NCI-H2029 treated with DMSO at 0.1 percent for 48 hours (cell line): ENCODE measurements at regions not wholly inside any gene's neighbourhood (a gene's known extent, or its start where the extent isn't known, plus 50 kb on each side); places are given as distances from the start of the nearest gene placed in this dataset.

ENCODE experiments used
- DNase-seq: peaks from one replicate; lab custom pipeline; 2025; lab: John Stamatoyannopoulos, UW

DNA sequence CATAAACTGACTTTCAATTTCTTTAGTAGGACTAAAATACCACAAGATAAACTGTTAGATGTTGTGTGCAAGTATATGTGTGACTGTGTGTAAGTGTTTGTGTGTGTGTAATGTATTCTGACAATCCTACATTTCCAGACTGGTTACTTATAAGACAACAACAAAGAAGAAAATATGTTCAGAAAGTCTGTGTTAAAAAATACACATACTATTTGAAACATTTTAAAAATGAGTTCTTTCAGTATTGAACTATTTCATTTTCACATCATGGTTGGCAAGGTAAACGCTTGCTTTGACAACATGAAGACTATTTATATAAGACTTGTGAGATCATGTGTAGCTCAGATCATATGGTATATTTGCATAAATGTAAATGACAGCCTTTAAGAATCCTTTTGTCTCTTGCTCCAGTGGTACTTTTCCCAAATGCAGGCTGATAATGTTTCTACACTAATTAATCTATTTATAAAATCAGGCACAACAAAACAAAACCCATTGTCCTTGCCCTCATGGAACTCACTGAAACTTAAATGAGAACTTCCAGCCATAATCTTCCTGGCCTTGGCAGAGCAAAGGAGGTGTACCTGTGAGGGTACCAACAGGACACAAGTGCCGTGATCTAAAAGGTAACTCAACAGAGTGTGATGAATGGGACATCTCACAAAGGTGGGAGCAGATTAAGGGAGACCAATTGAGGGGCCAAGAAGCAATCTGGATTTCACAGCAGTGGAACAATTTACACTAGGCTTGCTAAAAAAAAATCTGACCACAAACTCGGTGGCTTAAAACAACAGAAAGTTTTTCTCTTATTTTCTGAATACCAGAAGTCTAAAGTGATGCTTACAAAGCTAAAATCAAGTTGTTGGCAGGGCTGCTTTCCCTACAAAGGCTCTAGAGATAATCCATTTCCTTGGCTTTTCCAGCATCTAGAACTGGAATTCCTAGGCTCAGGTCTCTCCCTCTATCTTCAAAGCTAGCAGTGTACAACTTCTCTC is 349.0 kb downstream of the TBC1D4 start:
- no peak for DNase-seq

DNA sequence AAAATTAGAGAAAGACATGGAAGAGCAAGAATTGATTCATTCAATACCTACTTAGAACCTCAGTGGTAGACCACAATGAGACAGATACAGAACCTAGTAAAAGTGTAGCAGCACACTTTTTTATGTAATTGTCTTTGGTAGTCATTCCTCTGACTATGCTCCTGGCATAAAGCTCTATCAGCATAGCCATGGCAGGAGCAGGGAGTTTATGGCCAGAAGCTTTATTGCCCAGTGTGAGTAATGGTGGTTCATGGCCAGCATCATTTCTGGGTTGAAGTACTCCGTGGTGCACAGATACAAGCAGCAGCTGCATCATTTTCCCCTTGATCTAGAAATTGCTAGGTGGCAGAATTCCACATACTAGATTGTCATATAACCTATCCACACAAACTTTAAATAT is 352.6 kb downstream of the TBC1D4 start:
- no peak for DNase-seq

DNA sequence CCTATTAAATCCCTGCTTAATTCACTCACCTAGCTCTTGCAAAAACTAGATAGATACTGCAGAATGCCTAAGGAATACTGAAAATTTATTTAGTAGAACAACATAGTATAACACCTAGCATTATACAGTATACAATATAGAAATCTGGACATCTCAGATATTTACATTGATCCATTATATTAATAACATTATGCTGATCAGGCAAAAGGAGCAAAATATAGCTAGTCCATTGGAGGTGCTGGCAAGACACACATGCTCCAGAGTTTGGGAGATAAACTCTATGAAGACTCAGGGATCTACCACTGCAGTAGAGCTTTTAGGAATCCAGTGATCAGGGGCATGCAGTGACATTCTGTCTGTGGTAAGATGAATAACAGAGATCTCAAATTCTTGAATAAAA is 357.6 kb downstream of the TBC1D4 start:
- no peak for DNase-seq

DNA sequence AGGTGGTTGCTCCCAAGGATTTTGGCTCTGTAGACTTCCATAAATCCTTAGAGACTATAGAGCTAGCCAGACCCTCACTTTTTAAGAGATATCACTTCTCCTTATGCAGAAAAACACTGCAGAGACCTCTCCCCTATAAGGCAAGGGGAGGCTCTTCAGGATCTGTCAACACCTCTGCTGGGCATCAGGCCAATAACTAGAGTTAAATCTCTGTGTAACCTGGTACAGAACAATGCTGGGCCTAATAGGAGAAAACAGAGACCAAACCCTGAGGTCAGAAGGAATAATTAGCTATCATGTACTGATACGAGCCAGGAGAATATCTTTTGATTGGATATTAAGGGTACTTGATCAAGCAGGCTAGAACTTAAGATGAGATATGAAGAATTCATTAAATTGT is 358.5 kb downstream of the TBC1D4 start:
- peak; percentile 1 for DNase-seq

DNA sequence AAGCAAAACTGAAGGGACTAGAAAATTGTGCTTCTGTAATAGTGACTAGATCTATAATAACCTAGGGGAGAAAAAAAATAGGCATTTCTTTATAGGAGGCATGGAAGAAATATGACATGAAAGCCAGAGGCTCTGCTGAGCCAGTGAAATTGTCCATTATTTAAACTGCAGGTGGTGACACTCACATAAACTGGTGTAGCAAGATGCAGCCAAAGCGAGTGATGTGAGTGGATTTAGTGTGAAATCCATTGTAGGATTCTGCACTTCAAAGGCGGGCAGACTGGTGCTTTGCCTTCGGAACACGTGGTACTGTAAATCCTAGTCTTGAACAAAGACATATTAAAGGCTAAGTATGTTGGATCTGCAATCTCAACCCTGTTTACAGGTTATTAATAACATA is 361.9 kb downstream of the TBC1D4 start:
- DNase-seq: no peak

DNA sequence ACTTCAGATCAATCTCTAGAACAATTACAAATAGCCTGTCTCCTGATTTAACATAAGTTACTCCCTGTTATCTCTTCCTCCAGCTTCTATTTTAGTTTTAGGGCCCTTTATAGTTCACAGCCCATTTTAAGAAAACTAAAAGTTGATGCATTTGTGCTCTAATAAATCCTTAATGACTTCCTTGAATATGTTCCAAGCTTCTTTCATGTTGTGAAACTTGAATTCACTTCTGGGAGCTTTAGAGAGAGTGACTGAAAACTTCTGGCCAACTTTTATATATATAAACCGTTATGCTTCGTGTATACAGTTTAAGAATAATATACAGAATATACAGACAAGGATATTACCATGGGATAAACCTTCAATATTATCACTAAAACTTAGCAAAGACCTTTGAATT is 366.8 kb downstream of the TBC1D4 start:
- DNase-seq: no peak

DNA sequence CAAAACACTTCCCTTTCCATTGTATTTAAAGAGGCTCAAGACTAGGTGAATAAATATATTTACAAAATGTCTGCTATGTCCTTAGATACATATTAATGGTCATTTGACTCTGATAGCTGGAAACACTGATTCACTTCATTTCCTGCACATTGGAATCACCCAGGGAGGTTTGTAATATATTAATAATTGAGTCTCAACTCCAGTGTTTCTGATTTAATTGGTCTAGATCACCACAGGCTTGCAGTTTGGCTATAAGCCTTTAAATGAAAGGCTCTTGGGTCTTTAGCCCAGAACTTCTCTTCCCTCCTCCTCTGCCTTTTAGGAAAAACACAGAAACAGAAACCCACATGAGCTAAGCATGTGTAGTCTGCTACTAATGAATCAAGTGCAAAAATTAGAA is 378.0 kb downstream of the TBC1D4 start:
- no peak for DNase-seq

DNA sequence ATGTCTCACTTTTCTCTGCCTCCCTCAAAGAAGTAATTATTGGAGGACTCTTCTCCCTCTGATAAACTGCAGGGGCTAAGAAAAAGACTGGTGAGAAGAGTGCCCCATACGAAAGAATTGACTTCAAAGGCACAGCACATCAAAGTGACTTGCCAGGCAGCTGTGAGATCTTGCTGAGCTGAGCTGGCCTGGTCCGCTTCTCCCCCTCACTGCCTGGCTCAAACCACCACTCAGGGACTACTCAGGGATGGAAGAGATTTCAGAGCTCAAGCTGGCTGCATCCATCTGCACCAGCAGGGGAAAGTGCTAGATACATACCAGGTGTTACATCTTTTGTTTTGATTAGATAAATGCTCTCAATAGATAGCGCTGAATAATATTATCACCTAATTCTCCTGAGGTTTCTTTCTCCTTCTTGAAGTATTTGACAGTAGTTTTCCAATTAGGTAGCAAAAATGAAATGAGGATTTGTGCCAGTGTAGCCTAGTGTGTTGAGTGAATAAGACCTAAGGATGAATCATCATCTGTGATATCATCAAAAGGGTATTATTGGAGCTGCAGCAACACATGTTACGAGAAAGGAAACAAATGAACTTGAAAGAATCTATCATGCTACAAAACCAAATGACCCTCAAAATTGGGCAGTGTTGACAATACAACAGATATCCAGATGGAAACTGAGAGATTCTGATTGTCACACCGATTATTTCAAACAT is 379.8 kb downstream of the TBC1D4 start:
- DNase-seq: no peak

DNA sequence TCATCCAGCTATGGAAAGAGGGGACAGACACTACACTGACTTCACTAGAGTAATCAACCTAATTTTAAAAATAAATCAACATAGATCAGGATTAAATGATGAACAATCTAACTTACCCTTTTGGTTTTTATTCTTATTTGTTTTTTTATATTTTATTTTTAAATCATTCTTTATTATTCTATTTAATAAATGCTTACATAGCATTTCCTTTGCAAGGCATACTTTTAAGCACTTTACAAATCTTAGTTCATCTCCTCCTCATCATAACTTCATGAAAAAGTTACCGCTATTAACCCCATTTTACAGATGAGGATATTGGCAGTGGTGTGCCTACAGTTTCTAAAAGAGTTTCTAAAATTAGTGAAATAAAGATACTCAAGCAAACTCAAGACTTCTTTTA is 380.6 kb downstream of the TBC1D4 start:
- DNase-seq: no peak

DNA sequence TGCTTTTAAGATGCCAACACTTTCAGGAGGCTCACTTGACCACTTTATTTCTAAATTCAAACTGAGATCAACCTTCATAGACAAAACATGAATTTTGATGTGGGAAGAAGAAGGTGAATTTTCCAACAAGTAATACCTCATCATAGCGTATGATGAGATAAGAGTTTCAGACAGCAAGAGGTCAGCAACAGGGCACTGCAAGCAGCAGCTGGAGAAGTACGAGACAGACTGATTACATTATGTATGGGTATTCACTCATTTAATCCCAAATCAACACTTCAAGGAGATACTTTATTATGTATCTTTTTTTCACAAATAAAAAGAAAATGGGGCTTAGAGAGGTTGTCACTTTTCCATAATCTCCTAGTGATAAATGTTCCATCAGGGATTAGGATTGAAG is 389.8 kb downstream of the TBC1D4 start:
- no peak for DNase-seq

DNA sequence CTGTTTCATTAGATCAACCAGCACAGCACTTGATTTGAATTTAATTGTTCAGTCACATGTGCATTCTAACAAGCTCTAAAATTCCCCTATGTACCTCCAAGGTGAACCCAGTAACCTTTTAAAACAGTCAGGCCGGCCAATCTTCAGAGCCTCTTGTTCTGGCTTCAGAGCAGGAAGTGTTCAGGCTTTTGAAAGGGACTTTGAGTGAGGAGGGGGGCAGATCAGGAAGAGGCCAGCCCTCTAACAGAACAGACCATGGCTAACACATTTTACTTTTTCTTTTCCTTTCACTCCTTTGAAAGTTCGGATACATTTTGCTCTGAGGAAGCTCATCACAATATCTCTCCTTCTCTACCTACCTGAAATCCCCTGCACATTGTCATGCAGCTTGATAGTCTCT is 390.3 kb downstream of the TBC1D4 start:
- no peak for DNase-seq

DNA sequence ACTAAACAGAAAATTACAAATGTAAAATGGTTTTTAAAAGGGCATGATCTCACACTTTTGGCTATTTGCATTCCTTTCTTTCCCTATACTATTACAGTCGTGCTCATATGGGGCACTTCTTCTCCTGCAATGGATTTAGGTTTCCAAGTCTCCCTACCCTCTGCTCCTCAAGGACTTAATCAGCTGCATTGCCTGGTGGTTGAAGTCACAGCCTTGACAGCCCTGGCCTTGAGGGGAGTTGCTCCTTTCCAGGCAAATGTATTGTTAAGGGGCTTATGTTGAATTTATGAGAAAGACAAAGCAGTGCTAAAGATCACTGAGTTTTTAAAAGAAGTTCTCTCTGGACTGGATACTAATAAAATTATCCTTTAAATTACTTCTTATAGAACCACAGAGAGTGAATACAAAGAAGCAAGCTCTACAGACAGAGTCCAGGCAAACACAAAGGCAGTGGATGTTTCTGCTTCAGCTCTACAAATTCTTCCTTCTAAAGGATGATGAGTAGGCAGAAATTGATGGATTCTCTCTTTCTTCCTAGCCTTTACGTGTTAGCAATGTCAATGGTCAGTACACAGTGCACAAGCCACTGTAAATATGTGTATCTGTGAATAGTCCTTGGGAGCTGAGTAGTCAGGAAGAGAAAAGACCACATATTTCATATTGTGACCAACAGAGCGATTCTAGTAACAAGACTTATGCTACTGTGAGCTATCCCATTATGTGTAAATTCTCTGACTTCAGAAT is 390.9 kb downstream of the TBC1D4 start:
- DNase-seq: no peak

DNA sequence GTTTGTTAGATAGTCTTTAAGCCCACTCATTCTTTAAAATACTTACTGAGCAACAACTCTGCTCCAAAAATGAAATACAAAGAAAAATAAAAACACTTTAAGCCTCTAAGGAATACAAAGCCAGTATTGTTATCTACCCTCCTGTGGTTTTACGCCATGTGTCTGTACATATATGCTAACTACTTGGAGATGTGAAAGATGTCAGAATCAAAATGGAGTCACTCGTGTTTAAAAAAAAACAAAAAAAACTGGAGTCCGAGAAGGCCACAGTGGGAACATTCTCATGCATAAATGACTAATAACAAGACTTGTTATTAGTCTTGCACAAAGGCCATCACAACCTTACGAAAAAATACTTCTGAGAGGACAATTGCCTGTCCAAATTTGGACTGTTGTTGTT is 393.1 kb downstream of the TBC1D4 start:
- DNase-seq: no peak

DNA sequence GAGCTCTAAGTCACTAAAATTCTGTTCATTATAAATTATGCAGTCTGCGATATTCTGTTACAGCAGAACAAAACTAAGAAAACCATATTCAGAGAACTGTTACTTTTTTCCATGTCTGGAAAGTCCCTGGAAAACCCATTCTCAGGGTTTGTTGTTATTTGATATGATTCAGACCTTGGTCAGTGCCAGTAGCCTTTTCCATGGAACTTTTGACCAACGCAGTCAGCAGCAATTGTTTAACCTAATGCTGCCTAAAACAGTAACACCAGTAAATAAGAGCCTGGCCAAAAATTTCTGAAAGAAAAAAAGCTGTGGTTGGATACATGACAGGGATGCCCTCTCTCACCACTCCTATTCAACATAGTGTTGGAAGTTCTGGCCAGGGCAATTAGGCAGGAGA is 402.7 kb downstream of the TBC1D4 start:
- DNase-seq: no peak

DNA sequence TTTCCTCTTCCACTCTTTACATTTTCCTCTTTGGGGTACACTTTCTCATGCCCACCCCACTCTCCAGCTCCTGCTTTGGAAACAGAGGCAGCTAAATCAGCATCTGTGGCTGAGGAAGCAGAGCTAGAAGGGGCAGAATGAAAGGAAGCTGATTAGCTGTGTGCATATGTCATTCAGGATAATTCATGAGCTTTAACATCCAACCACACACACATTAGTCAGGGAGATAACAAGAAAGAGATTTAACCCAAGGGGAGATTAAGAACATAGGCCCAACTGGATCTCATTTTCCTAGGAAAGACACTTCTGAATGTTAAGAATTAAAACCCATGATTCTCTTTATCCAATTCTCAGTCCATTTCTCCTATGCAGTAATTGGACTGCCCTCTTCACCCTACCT is 405.5 kb downstream of the TBC1D4 start:
- no peak for DNase-seq

DNA sequence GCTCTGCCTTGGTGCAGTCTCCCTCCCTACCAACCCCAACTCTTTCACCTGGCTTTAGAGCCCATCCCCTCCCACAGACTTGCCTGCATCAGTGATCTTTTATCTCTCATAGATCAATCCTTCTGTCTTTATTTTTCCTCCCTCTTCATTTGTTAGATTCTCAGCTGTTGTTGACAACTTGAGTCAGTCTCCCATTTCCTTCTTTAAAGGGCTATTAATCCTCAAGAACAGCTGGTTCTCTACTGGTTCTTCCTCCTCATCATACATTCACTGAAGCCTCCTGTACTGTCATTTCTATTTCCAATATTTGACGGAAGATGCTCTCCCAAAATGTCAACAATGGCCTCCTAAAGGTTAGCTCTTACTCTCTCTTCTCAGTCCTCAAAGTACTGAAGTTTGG is 408.2 kb downstream of the TBC1D4 start:
- DNase-seq: no peak

DNA sequence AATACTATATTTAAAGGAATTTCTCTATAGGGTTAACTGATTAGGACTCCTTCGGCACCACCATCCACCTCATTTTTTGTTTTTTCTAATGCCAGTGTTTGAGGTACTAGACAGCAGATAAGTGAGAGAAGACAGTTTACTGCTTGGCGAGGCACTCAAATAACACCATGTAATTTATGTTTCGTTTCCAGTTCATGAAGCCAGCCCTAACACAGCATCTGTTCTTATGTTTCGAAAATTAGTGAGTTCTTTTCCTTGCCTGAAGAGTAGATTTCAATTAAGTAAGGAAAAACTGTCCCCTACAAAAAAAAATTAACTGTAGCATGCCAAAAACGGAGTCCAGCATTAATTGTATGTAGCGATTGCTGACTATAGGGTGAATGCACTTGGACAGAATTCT is 409.1 kb downstream of the TBC1D4 start:
- no peak for DNase-seq

DNA sequence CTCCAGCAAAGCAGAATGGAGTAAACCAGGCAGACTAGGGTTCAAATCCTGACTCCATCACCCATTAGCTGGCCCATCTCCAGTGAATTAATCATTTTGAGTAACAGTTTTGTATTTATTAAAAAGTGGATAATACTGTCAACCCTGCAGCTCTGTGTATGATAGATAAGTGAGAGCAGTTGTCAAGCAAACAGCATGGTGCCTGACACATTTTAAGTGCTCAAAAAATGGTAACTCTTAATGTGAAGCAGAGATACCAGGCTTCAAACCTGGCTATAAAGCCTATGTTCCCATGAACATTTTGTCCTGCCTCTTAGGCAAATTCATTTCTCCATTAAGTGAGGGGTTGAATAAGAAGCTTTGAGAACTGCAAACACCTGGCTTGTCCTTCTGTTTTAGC is 409.6 kb downstream of the TBC1D4 start:
- no peak for DNase-seq

DNA sequence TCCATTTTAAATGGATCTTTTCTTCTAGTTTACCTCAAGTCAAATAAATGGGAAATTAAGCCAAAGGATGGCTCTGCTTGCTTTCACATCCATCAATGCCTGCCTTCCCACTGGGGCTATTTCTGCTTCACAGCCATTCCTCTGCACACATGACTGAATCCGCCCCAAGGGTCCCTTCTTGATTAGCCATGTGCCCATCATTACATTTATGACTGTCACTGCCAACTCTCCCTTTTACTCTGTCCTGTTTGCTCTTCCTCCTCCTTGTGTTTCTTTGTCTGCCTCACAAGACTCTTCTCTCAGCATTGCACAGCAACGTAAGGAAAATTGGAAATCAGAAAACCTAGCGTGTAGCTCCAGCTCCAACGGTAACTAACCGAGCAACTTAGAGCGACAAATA is 410.2 kb downstream of the TBC1D4 start:
- no peak for DNase-seq

DNA sequence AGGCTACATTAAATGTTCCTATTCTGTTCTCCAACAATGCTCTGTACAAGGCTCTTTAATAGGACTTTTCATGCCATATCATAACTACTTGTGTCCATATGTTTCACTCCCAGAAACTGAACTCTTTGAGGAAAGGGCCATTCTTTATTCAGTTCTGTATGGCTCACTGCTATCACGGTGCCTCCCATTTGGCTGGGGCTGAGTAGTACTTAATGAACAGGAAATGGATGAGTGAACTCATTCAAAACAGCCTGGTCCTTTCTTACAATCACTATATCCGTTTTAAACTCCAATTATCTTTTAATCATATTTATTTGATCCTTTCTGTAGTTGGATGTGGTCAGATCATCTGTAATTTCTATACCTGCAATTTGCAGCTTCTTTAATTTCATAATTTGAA is 410.6 kb downstream of the TBC1D4 start:
- DNase-seq: no peak

DNA sequence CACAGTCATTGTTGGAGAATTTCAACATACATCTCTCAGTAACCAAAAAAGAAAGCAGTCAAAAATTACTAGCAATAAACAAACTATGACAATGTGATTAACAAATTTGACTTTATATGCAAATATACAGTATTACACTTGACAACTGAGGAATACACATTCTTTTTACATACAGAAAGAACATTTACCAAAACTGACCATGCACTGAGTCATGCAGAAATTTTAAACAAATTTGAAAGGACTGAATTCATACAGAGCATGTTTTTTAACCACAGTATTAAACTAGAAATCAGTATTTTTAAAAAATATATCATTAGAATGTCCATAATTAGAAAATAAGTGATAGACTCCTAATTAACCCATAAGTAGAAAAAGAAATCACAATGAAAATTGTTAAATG is 420.1 kb downstream of the TBC1D4 start:
- DNase-seq: no peak

DNA sequence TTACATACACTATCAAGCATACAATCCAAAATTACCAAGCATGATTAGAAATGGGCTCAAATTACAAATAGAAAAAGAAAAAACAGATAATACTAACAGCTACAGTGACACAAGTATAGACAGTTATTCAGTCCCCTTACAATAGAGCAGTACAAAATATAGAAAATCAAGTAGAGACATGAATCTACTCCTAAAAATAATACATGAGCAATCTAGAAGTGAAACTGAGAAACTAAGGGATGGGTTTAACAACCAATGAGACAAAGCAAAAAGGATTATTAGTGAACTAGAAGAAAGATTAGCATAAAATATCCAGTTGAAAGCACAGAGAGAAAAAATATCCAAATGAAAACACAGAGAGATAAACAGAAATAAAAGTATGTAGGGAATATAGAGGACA is 426.7 kb downstream of the TBC1D4 start:
- DNase-seq: no peak

DNA sequence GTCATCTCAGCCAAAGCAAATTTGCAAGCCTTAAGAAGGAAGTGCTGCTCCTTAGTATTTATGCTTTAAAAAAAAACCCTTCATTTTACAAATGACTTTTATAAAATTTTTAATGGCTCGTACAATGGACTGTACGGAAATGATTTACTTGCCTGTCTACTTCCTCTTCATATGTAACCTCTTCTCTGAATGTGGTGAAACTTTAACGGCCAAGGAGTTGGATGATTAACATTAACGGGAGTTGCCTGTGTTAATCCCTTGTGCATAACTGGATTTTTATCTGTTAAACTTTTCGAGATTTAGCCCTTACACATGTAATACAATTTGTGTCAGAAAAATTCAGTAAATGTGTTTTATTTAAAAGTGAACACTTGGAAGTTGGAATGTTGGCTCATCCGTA is 429.4 kb downstream of the TBC1D4 start:
- no peak for DNase-seq
